ENCODE measurements at regions not wholly inside any gene's neighbourhood (a gene's known extent, or its start where the extent isn't known, plus 50 kb on each side); places are given as distances from the start of the nearest gene placed in this dataset.

GRCh38 chr19:27729332-27729731, 1483.6 kb downstream of the UQCRFS1 start:
- Histone ChIP-seq H3K9me1 (replicated peaks; ENCODE audit: control insufficient read depth, extremely low read depth, insufficient read depth, low read length) (no peaks in the 10 kb centered on the region), H3K27ac (ENCODE audit: insufficient read depth, low read depth, low read length) (no peak overlapping the region), H3K4me2 (ENCODE audit: insufficient read depth, low read length) (no peak overlapping the region), H3K36me3 (ENCODE audit: control insufficient read depth in 2 of 2, extremely low read depth in 1 of 2, insufficient read depth in 2 of 2, low read length in 2 of 2) (no peaks in the 10 kb centered on the region), H2AFZ (ENCODE audit: low read depth, low read length) (no peak overlapping the region), H3K27me3 (ENCODE audit: control insufficient read depth in 2 of 2, insufficient read depth in 2 of 2, low read length in 2 of 2) (no peaks in the 10 kb centered on the region), H3K9ac (replicated peaks; ENCODE audit: extremely low read depth, insufficient read depth, low read length) (no peak overlapping the region), H3K4me3 (replicated peaks in 1 of 3; ENCODE audit: insufficient read depth in 1 of 3, low read depth in 1 of 3, low read length in 3 of 3) (no peak overlapping the region), H3K4me1 (ENCODE audit: control insufficient read depth, extremely low read depth, insufficient read depth, low read length) (no peaks in the 10 kb centered on the region), H3K9me3 (replicated peaks; ENCODE audit: control insufficient read depth, insufficient read depth, low read length) (peaks cover 1% of the 10 kb centered on the region), H3K79me2 (ENCODE audit: control insufficient read depth, insufficient read depth, low read length) (no peaks in the 10 kb centered on the region), H4K20me1 (replicated peaks; ENCODE audit: control insufficient read depth, extremely low read depth, insufficient read depth, low read length) (no peaks in the 10 kb centered on the region)
- DNase-seq (ENCODE audit: low read depth, low spot score) (no peak), FAIRE-seq (no peak)
- intact Hi-C loops (cut with micrococcal nuclease): no loop called here
- ChIA-PET POLR2A (no interaction called here), CTCF (no interaction called here)
- BruUV-seq (replicated peaks): no TSS peak
- TF ChIP-seq MYC (IDR thresholded peaks at IDR 0.05; ENCODE audit: low read depth, low read length) (no peak), FOS (IDR thresholded peaks at IDR 0.05; ENCODE audit: borderline replicate concordance, insufficient read depth, low read length) (no peak), CTCF (IDR thresholded peaks at IDR 0.05; ENCODE audit: extremely low read depth in 1 of 2, insufficient read depth in 1 of 2, low read depth in 1 of 2, low read length in 2 of 2) (no peak), JUN (IDR thresholded peaks at IDR 0.05; ENCODE audit: borderline replicate concordance, insufficient read depth, insufficient read length, low read depth) (no peak), POLR2A (IDR thresholded peaks at IDR 0.05; ENCODE audit: low read depth, low read length) (no peak), EZH2 (IDR thresholded peaks at IDR 0.05; ENCODE audit: borderline replicate concordance, low read depth, low read length, severe bottlenecking) (no peak), MAX (IDR thresholded peaks at IDR 0.05; ENCODE audit: insufficient read depth, insufficient read length) (no peak)
- dilution Hi-C loops (cut with MboI; ENCODE audit: extremely low pct_ligation_motif_present, low sequenced_read_pairs): no loop called here

GRCh38 chr19:27722625-27723024, 1490.3 kb downstream of the UQCRFS1 start:
- TF ChIP-seq MYC (IDR thresholded peaks at IDR 0.05; ENCODE audit: low read depth, low read length): no peak
- no peak for TF ChIP-seq MAX (IDR thresholded peaks at IDR 0.05; ENCODE audit: insufficient read depth, insufficient read length)
- no peak for TF ChIP-seq EZH2 (IDR thresholded peaks at IDR 0.05; ENCODE audit: borderline replicate concordance, low read depth, low read length, severe bottlenecking)
- TF ChIP-seq FOS (IDR thresholded peaks at IDR 0.05; ENCODE audit: borderline replicate concordance, insufficient read depth, low read length): no peak
- no peak for TF ChIP-seq POLR2A (IDR thresholded peaks at IDR 0.05; ENCODE audit: low read depth, low read length)
- Histone ChIP-seq H3K4me1 (ENCODE audit: control insufficient read depth, extremely low read depth, insufficient read depth, low read length) (no peaks in the 10 kb centered on the region), H3K27me3 (ENCODE audit: control insufficient read depth in 2 of 2, insufficient read depth in 2 of 2, low read length in 2 of 2) (no peaks in the 10 kb centered on the region), H3K4me2 (ENCODE audit: insufficient read depth, low read length) (no peak overlapping the region), H3K79me2 (ENCODE audit: control insufficient read depth, insufficient read depth, low read length) (no peaks in the 10 kb centered on the region), H2AFZ (ENCODE audit: low read depth, low read length) (no peak overlapping the region), H4K20me1 (replicated peaks; ENCODE audit: control insufficient read depth, extremely low read depth, insufficient read depth, low read length) (no peaks in the 10 kb centered on the region), H3K9ac (replicated peaks; ENCODE audit: extremely low read depth, insufficient read depth, low read length) (no peak overlapping the region), H3K36me3 (ENCODE audit: control insufficient read depth in 2 of 2, extremely low read depth in 1 of 2, insufficient read depth in 2 of 2, low read length in 2 of 2) (no peaks in the 10 kb centered on the region), H3K4me3 (replicated peaks in 1 of 3; ENCODE audit: insufficient read depth in 1 of 3, low read depth in 1 of 3, low read length in 3 of 3) (no peak overlapping the region), H3K27ac (ENCODE audit: insufficient read depth, low read depth, low read length) (no peak overlapping the region), H3K9me3 (replicated peaks; ENCODE audit: control insufficient read depth, insufficient read depth, low read length) (peaks cover 1% of the 10 kb centered on the region), H3K9me1 (replicated peaks; ENCODE audit: control insufficient read depth, extremely low read depth, insufficient read depth, low read length) (no peaks in the 10 kb centered on the region)
- intact Hi-C loops (cut with micrococcal nuclease): no loop called here
- dilution Hi-C loops (cut with MboI; ENCODE audit: extremely low pct_ligation_motif_present, low sequenced_read_pairs): no loop called here
- POLR2A ChIA-PET: no interaction called here
- DNase-seq (ENCODE audit: low read depth, low spot score): no peak
- CTCF ChIA-PET: no interaction called here
- no peak for FAIRE-seq
- no TSS peak for BruUV-seq (replicated peaks)

Measured in endothelial cell of umbilical vein (primary cell).